HEK293T (cell line): ENCODE measurements at regions not wholly inside any gene's neighbourhood (a gene's known extent, or its start where the extent isn't known, plus 50 kb on each side); places are given as distances from the start of the nearest gene placed in this dataset.

Experiments
- CTCF ChIA-PET: fragments of 350-600 bp; formaldehyde crosslinking; extraction: SDS; loops from one replicate; lab custom pipeline; 2021; ENCODE audit warnings: antibody characterized with exemption, inconsistent platforms; lab: Yijun Ruan, JAX
- POLR2A ChIA-PET: fragments of 350-600 bp; formaldehyde crosslinking; extraction: SDS; loops from one replicate; lab custom pipeline; 2020; ENCODE audit warnings: antibody characterized with exemption, inconsistent platforms; lab: Yijun Ruan, JAX
- DNase-seq: peaks from one replicate; pipeline ENCODE4 v3.0.0; 2012; ENCODE audit warnings: mixed read lengths; ENCODE audit errors: extremely low spot score
- ARNT ChIP-seq: fragments of 450-650 bp; IDR thresholded peaks from 2 replicates; pipeline ENCODE4 v1.6.1; 2017; ENCODE audit warnings: mild to moderate bottlenecking
- BHLHE40 ChIP-seq: fragments of 450-650 bp; IDR thresholded peaks from 2 replicates; pipeline ENCODE4 v1.6.1; 2016; ENCODE audit warnings: mild to moderate bottlenecking, moderate library complexity, borderline replicate concordance
- CTBP1 ChIP-seq: fragments of 450-650 bp; IDR thresholded peaks from 2 replicates; pipeline ENCODE4 v1.6.1; 2016; ENCODE audit warnings: borderline replicate concordance
- ELF4 ChIP-seq: fragments of 450-650 bp; IDR thresholded peaks from 2 replicates; pipeline ENCODE4 v1.6.1; 2017; ENCODE audit warnings: antibody characterized with exemption
- FOXA1 ChIP-seq: fragments of 450-650 bp; IDR thresholded peaks from 2 replicates; pipeline ENCODE4 v1.6.1; 2016; ENCODE audit warnings: mild to moderate bottlenecking
- FOXK2 ChIP-seq: fragments of 450-650 bp; IDR thresholded peaks from 2 replicates; pipeline ENCODE4 v1.6.1; 2016; ENCODE audit warnings: mild to moderate bottlenecking
- FOXM1 ChIP-seq: fragments of 450-650 bp; IDR thresholded peaks from 2 replicates; pipeline ENCODE4 v1.6.1; 2017; ENCODE audit warnings: mild to moderate bottlenecking, borderline replicate concordance
- HDGF ChIP-seq: fragments of 450-650 bp; IDR thresholded peaks from 2 replicates; pipeline ENCODE4 v1.6.1; 2017; ENCODE audit warnings: antibody characterized with exemption, borderline replicate concordance
- L3MBTL2 ChIP-seq: fragments of 450-650 bp; conservative IDR thresholded peaks from 2 replicates; pipeline ENCODE4 v1.6.1; 2016; ENCODE audit warnings: mild to moderate bottlenecking
- LEF1 ChIP-seq: fragments of 450-650 bp; IDR thresholded peaks from 2 replicates; pipeline ENCODE4 v1.6.1; 2017; ENCODE audit warnings: mild to moderate bottlenecking, borderline replicate concordance
- NFRKB ChIP-seq: fragments of 450-650 bp; IDR thresholded peaks from 2 replicates; pipeline ENCODE4 v1.6.1; 2016; ENCODE audit warnings: mild to moderate bottlenecking, moderate library complexity
- PKNOX1 ChIP-seq: fragments of 450-650 bp; IDR thresholded peaks from 2 replicates; pipeline ENCODE4 v1.6.1; 2016
- SP1 ChIP-seq: fragments of 450-650 bp; IDR thresholded peaks from 2 replicates; pipeline ENCODE4 v1.6.1; 2017
- SUZ12 ChIP-seq: fragments of 450-650 bp; IDR thresholded peaks from 2 replicates; pipeline ENCODE4 v1.6.1; 2016; ENCODE audit warnings: mild to moderate bottlenecking
- TARDBP ChIP-seq: fragments of 450-650 bp; IDR thresholded peaks from 2 replicates; pipeline ENCODE4 v1.6.1; 2016
- ZNF384 ChIP-seq: fragments of 450-650 bp; IDR thresholded peaks from 2 replicates; pipeline ENCODE4 v1.6.1; 2016

DNA sequence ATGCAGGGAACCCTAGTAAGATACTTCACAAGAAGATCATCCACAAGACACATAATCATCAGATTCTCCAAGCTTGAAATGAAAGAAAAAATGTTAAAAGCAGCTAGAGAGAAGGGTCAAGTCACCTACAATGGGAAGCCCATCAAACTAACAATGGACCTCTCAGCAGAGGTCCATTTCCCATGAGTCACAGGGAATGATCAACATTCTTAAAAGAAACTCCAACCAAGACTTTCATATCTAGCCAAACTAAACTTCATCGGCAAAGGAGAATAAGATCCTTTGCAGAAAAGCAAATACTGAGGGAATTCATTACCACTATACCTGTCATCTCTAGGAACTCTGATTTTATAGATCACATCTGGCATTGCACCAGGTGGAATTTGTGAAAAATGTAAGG is 52.9 kb upstream of the SPATA31E1 start:
- CTCF ChIA-PET = no interaction called here
- no peak for TF ChIP-seq BHLHE40
- TF ChIP-seq FOXK2 = no peak
- no peak for TF ChIP-seq FOXA1
- TF ChIP-seq CTBP1 = no peak
- TF ChIP-seq HDGF = no peak
- TF ChIP-seq ZNF384 = no peak
- TF ChIP-seq L3MBTL2 = no peak
- no peak for TF ChIP-seq PKNOX1
- no peak for TF ChIP-seq SP1
- TF ChIP-seq LEF1 = no peak
- TF ChIP-seq TARDBP = no peak
- no peak for TF ChIP-seq FOXM1
- no peak for TF ChIP-seq ARNT
- no peak for TF ChIP-seq ELF4
- POLR2A ChIA-PET = no interaction called here
- DNase-seq = no peak

DNA sequence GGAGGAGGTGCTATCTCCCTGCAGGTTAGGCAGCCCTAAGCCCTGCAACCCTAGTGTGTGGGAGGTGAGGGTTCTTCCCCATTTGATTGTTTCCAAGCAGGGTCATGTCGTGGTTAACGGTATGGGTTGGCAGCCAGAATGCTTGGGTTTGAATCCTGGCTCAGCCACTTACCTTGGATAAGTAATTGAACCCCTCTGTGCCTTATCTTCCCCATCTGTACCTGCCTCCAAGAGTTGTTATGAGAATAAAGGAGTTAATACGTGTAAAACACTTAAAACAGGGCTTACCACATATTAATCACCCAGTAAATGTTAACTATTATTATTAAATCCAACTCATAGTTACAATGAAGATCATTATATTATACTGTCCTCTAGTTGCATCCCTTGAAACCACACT is 52.2 kb upstream of the SPATA31E1 start:
- ChIA-PET CTCF (no interaction called here), POLR2A (no interaction called here)
- DNase-seq = no peak
- no peak for TF ChIP-seq TARDBP
- no peak for TF ChIP-seq L3MBTL2
- TF ChIP-seq HDGF = no peak
- no peak for TF ChIP-seq NFRKB
- no peak for TF ChIP-seq FOXK2
- TF ChIP-seq SUZ12 = no peak
- no peak for TF ChIP-seq ZNF384
- no peak for TF ChIP-seq CTBP1
- no peak for TF ChIP-seq PKNOX1
- TF ChIP-seq ARNT = no peak
- no peak for TF ChIP-seq BHLHE40
- TF ChIP-seq SP1 = no peak
- TF ChIP-seq LEF1 = no peak
- TF ChIP-seq FOXA1 = no peak
- no peak for TF ChIP-seq ELF4

GRCh38 chr9:87831159-87831558 is 51.5 kb upstream of the SPATA31E1 start:
- TF ChIP-seq L3MBTL2 = no peak
- no peak for TF ChIP-seq LEF1
- TF ChIP-seq SP1 = no peak
- TF ChIP-seq BHLHE40 = no peak
- no peak for TF ChIP-seq FOXM1
- TF ChIP-seq TARDBP = no peak
- no peak for TF ChIP-seq SUZ12
- CTCF ChIA-PET = no interaction called here
- DNase-seq = no peak
- POLR2A ChIA-PET = no interaction called here
